Common myeloid progenitor, CD34-positive (primary cell): ENCODE measurements at regions not wholly inside any gene's neighbourhood (a gene's known extent, or its start where the extent isn't known, plus 50 kb on each side); places are given as distances from the start of the nearest gene placed in this dataset.

Experiments used
- CTCF ChIA-PET: fragments of 350-600 bp; sonication (Branson Sonifier 250); formaldehyde crosslinking; loops from one replicate; lab custom pipeline; 2021; ENCODE audit warnings: antibody characterized with exemption; lab: Charles Lee
- POLR2A ChIA-PET: fragments of 350-600 bp; sonication (Branson Sonifier 250); formaldehyde crosslinking; loops from one replicate; lab custom pipeline; 2021; ENCODE audit warnings: antibody characterized with exemption; lab: Charles Lee
- DNase-seq, 3 donors: peaks; one replicate each; pipeline versions ENCODE4 v3.0.0 to v3.0.0-alpha.2; 2013
- H3K27ac ChIP-seq, 2 experiments: 1 replicate in 1 of 2; 2 replicates in 1 of 2; pipeline ENCODE4 v1.7.0; 2013; ENCODE audit warnings: inconsistent platforms in 2 of 2, low read length in 2 of 2, mild to moderate bottlenecking in 2 of 2, low read depth in 1 of 2, moderate library complexity in 1 of 2; ENCODE audit not compliant: severe bottlenecking in 2 of 2, insufficient read depth in 1 of 2, poor library complexity in 1 of 2
- H3K27me3 ChIP-seq, 5 experiments: replicated peaks in 2 of 5; 1 replicate in 3 of 5; 2 replicates in 2 of 5; pipeline versions ENCODE4 v1.6.1 to v1.7.0; 2013; ENCODE audit warnings: low read length in 4 of 5, mild to moderate bottlenecking in 2 of 5, moderate library complexity in 2 of 5, inconsistent platforms in 1 of 5; ENCODE audit not compliant: insufficient read depth in 5 of 5, control insufficient read depth in 4 of 5
- H3K36me3 ChIP-seq, 4 experiments: 1 replicate in 2 of 4; 2 replicates in 2 of 4; pipeline versions ENCODE4 v1.6.1 to v1.7.0; 2013; ENCODE audit warnings: low read length in 3 of 4, control low read depth in 1 of 4, mild to moderate bottlenecking in 1 of 4; ENCODE audit not compliant: control insufficient read depth in 4 of 4, insufficient read depth in 4 of 4
- H3K4me1 ChIP-seq, 4 experiments: 1 replicate in 3 of 4; 2 replicates in 1 of 4; pipeline versions ENCODE4 v1.6.1 to v1.7.1; 2013; ENCODE audit warnings: low read length in 3 of 4, mild to moderate bottlenecking in 3 of 4, control low read depth in 1 of 4, inconsistent platforms in 1 of 4, moderate library complexity in 1 of 4; ENCODE audit not compliant: control insufficient read depth in 4 of 4, insufficient read depth in 4 of 4; ENCODE audit errors: control extremely low read depth in 1 of 4
- H3K4me3 ChIP-seq, 7 experiments: 1 replicate in 4 of 7; 2 replicates in 3 of 7; pipeline versions ENCODE4 v1.5.1 to v1.7.0; 2013; ENCODE audit warnings: mild to moderate bottlenecking in 7 of 7, low read length in 6 of 7, moderate library complexity in 6 of 7, inconsistent platforms in 2 of 7, low read depth in 2 of 7, control low read depth in 1 of 7; ENCODE audit not compliant: insufficient read depth in 4 of 7, control insufficient read depth in 1 of 7; ENCODE audit errors: extremely low read depth in 1 of 7
- H3K9me3 ChIP-seq, 5 experiments: 1 replicate in 4 of 5; 2 replicates in 1 of 5; pipeline versions ENCODE4 v1.6.1 to v1.7.1; 2013; ENCODE audit warnings: low read length in 4 of 5, mild to moderate bottlenecking in 2 of 5, inconsistent platforms in 1 of 5, low read depth in 1 of 5, moderate library complexity in 1 of 5; ENCODE audit not compliant: control insufficient read depth in 4 of 5, insufficient read depth in 2 of 5; ENCODE audit errors: control extremely low read depth in 1 of 5
- WGBS: methylation state at CpG from one replicate; pipeline ENCODE4 v1.1.5; 2013; ENCODE audit not compliant: insufficient coverage; 5-methylcytosine and 5-hydroxymethylcytosine counted together

- 97% methylated on average over 12 of the region's 12 CpGs for WGBS
- no peaks in the 10 kb centered on the region for H3K4me1 ChIP-seq
- H3K27ac ChIP-seq, result no peak overlapping the region
- ChIA-PET CTCF (no interaction called here), POLR2A (no interaction called here)
- no peaks in the 10 kb centered on the region for H3K36me3 ChIP-seq
- H3K9me3 ChIP-seq, result no peaks in the 10 kb centered on the region
- no peak for DNase-seq
- H3K27me3 ChIP-seq, result peaks cover 0 to 5% (median 0%) of the 10 kb centered on the region in 5 experiments
- no peak overlapping the region for H3K4me3 ChIP-seq
These were observed 633.7 kb downstream of the TBC1D22A start for GRCh38 chr22:47396105-47396504.

- no peaks in the 10 kb centered on the region for H3K36me3 ChIP-seq
- peaks cover 0 to 2% (median 0%) of the 10 kb centered on the region in 5 experiments for H3K27me3 ChIP-seq
- no peaks in the 10 kb centered on the region for H3K4me1 ChIP-seq
- DNase-seq, result no peak
- 64% methylated on average over 6 of the region's 8 CpGs for WGBS
- POLR2A ChIA-PET, result no interaction called here
- CTCF ChIA-PET, result no interaction called here
- H3K27ac ChIP-seq, result no peak overlapping the region
- no peaks in the 10 kb centered on the region for H3K9me3 ChIP-seq
- H3K4me3 ChIP-seq, result no peak overlapping the region
These were observed 633.0 kb downstream of the TBC1D22A start for GRCh38 chr22:47395481-47395880.

- H3K27me3 ChIP-seq, result peaks cover 0 to 2% (median 0%) of the 10 kb centered on the region in 5 experiments
- H3K4me1 ChIP-seq, result no peaks in the 10 kb centered on the region
- no peaks in the 10 kb centered on the region for H3K36me3 ChIP-seq
- no peak for DNase-seq
- WGBS, result 76% methylated on average over 9 of the region's 12 CpGs
- no peak overlapping the region for H3K27ac ChIP-seq
- ChIA-PET CTCF (no interaction called here), POLR2A (no interaction called here)
- no peak overlapping the region for H3K4me3 ChIP-seq
- no peaks in the 10 kb centered on the region for H3K9me3 ChIP-seq
These were observed 632.3 kb downstream of the TBC1D22A start for GRCh38 chr22:47394504-47395440.

GRCh38 chr22:47393191-47393590 lies 630.7 kb downstream of the TBC1D22A start:
- no peak for DNase-seq
- Histone ChIP-seq H3K27ac (no peak overlapping the region), H3K36me3 (no peaks in the 10 kb centered on the region), H3K4me3 (no peak overlapping the region), H3K9me3 (no peaks in the 10 kb centered on the region), H3K4me1 (no peaks in the 10 kb centered on the region), H3K27me3 (peaks cover 0 to 2% (median 0%) of the 10 kb centered on the region in 5 experiments)
- POLR2A ChIA-PET, result no interaction called here
- 87% methylated on average over 9 of the region's 9 CpGs for WGBS
- CTCF ChIA-PET, result no interaction called here

GRCh38 chr22:47392729-47393128 lies 630.3 kb downstream of the TBC1D22A start:
- CTCF ChIA-PET, result no interaction called here
- DNase-seq, result no peak
- 88% methylated on average over 2 of the region's 8 CpGs for WGBS
- POLR2A ChIA-PET, result no interaction called here
- no peak overlapping the region for H3K27ac ChIP-seq
- H3K36me3 ChIP-seq, result no peaks in the 10 kb centered on the region
- H3K27me3 ChIP-seq, result peaks cover 0 to 5% (median 0%) of the 10 kb centered on the region in 5 experiments
- no peaks in the 10 kb centered on the region for H3K4me1 ChIP-seq
- H3K9me3 ChIP-seq, result no peaks in the 10 kb centered on the region
- no peak overlapping the region for H3K4me3 ChIP-seq

- Histone ChIP-seq H3K27me3 (peaks cover 0 to 9% (median 0%) of the 10 kb centered on the region in 5 experiments), H3K27ac (no peak overlapping the region), H3K4me1 (no peaks in the 10 kb centered on the region), H3K9me3 (no peaks in the 10 kb centered on the region), H3K4me3 (no peak overlapping the region), H3K36me3 (no peaks in the 10 kb centered on the region)
- WGBS, result 90% methylated on average over 11 of the region's 11 CpGs
- no peak for DNase-seq
- POLR2A ChIA-PET, result no interaction called here
- CTCF ChIA-PET, result interaction anchor here (0.6 kb wide), 1 partner anchor 454 kb away, joined by 4 read pairs; no protein-coding TSS in a partner anchor
These were observed 629.6 kb downstream of the TBC1D22A start for GRCh38 chr22:47392054-47392347.
